C4-2B (cell line): ENCODE measurements at regions not wholly inside any gene's neighbourhood (a gene's known extent, or its start where the extent isn't known, plus 50 kb on each side); places are given as distances from the start of the nearest gene placed in this dataset.

Experiments used
- H3K27ac ChIP-seq: fragments of 450-650 bp; 2 replicates; pipeline ENCODE4 v1.5.1; 2017
- ZFX ChIP-seq: fragments of 450-650 bp; IDR thresholded peaks from 2 replicates; pipeline ENCODE4 v1.6.1; 2017
- TF ChIP-seq, protein P1 (sequence below): fragments of 450-650 bp; conservative IDR thresholded peaks from 2 replicates; pipeline ENCODE4 v1.5.1; 2017; ENCODE audit warnings: mild to moderate bottlenecking

DNA sequence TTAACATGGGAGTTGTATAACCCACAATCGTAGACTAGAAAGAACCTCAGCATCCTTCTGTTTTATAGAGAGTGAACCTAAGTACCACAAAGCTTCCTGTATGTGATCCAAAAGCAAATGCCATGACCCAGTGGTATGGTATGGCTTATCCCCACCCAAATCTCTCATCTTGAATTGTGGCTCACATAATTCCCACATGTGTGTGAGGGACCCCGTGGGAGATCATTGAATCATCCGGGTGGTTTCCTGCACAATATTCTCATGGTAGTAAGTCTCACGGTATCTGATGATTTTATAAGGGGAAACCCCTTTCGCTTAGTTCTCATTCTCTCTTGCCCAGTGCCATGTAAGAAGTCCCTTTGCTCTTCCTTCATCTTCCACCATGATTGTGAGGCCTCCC is 587.9 kb downstream of the LMO7 start:
- TF ChIP-seq, protein P1, sequence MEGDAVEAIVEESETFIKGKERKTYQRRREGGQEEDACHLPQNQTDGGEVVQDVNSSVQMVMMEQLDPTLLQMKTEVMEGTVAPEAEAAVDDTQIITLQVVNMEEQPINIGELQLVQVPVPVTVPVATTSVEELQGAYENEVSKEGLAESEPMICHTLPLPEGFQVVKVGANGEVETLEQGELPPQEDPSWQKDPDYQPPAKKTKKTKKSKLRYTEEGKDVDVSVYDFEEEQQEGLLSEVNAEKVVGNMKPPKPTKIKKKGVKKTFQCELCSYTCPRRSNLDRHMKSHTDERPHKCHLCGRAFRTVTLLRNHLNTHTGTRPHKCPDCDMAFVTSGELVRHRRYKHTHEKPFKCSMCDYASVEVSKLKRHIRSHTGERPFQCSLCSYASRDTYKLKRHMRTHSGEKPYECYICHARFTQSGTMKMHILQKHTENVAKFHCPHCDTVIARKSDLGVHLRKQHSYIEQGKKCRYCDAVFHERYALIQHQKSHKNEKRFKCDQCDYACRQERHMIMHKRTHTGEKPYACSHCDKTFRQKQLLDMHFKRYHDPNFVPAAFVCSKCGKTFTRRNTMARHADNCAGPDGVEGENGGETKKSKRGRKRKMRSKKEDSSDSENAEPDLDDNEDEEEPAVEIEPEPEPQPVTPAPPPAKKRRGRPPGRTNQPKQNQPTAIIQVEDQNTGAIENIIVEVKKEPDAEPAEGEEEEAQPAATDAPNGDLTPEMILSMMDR = no peak
- TF ChIP-seq ZFX = no peak
- no peak overlapping the region for H3K27ac ChIP-seq

- TF ChIP-seq, protein P1 = no peak
- no peak for TF ChIP-seq ZFX
- no peak overlapping the region for H3K27ac ChIP-seq
Observed at GRCh38 chr13:76223565-76223964, 587.4 kb downstream of the LMO7 start.

DNA sequence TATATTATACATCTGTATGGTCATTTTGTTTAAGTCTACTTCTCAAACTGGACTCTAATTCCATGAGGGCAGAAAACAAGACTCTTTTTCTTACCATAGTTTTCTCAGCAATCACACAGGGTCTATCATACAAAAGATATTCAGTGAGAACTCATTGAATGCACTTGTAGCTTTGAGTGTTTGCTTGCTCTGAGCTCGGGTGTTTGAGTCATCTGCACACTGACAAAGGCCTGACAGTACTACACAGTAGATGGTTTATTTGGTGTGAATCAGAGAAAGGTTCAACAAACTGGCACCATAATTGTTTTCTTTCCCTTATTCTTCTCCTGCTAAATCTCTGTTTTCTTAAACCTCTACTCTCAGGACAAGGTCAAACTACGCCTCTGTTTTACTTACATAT is 586.4 kb downstream of the LMO7 start:
- TF ChIP-seq, protein P1 = no peak
- no peak for TF ChIP-seq ZFX
- no peak overlapping the region for H3K27ac ChIP-seq

GRCh38 chr13:76216729-76217128 is 580.6 kb downstream of the LMO7 start:
- H3K27ac ChIP-seq = no peak overlapping the region
- TF ChIP-seq ZFX = no peak
- TF ChIP-seq, protein P1 = no peak

GRCh38 chr13:76214001-76214400 is 577.9 kb downstream of the LMO7 start:
- no peak overlapping the region for H3K27ac ChIP-seq
- no peak for TF ChIP-seq ZFX
- TF ChIP-seq, protein P1 = no peak

DNA sequence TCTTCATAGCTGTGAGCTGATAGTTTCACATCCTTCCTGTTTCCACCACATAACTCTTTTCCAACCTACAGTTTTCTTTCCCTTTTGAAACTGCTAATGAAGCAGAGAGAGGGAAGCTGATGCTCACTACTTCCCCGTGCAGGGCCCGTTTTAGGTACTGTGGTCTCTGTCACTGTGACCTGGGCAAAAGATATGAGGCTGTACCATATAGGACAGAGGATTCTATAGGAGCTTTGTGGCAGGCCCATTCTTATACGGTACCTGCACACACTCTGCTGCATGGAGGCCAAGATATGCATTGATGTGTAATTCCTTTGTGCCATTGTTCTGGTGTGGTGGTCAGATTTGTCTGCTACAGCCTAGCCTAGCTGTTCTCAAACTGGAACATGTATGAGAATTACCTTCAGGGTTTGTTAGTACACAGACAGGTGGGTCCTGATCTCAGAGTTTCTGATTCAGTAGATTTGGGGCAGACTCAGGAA is 577.3 kb downstream of the LMO7 start:
- TF ChIP-seq, protein P1 = no peak
- TF ChIP-seq ZFX = no peak

GRCh38 chr13:76210262-76210661 is 574.1 kb downstream of the LMO7 start:
- no peak for TF ChIP-seq ZFX
- TF ChIP-seq, protein P1 = no peak
- H3K27ac ChIP-seq = no peak overlapping the region

More for the DNA sequence above, 577.3 kb downstream of the LMO7 start:
- no peak overlapping the region for H3K27ac ChIP-seq
